PFSK-1 (cell line): ENCODE measurements at regions not wholly inside any gene's neighbourhood (a gene's known extent, or its start where the extent isn't known, plus 50 kb on each side); places are given as distances from the start of the nearest gene placed in this dataset.

ENCODE experiments used
- TAF1 ChIP-seq: IDR thresholded peaks from 2 replicates; pipeline ENCODE4 v1.6.1; 2012; ENCODE audit warnings: low read length, control low read depth, borderline replicate concordance; ENCODE audit not compliant: insufficient read depth
- TF ChIP-seq, protein P1 (sequence below), 2 experiments: IDR thresholded peaks; 2 replicates each; pipeline versions ENCODE4 v1.6.1 to v1.8.0; 2011 to 2012; ENCODE audit warnings: low read depth in 2 of 2, low read length in 2 of 2, control low read depth in 1 of 2, inconsistent platforms in 1 of 2, mild to moderate bottlenecking in 1 of 2, moderate library complexity in 1 of 2; ENCODE audit not compliant: insufficient read depth in 1 of 2

GRCh38 chr4:111864066-111864465 lies 281.2 kb upstream of the FAM241A start:
- TF ChIP-seq TAF1, result no peak
- TF ChIP-seq, protein P1, sequence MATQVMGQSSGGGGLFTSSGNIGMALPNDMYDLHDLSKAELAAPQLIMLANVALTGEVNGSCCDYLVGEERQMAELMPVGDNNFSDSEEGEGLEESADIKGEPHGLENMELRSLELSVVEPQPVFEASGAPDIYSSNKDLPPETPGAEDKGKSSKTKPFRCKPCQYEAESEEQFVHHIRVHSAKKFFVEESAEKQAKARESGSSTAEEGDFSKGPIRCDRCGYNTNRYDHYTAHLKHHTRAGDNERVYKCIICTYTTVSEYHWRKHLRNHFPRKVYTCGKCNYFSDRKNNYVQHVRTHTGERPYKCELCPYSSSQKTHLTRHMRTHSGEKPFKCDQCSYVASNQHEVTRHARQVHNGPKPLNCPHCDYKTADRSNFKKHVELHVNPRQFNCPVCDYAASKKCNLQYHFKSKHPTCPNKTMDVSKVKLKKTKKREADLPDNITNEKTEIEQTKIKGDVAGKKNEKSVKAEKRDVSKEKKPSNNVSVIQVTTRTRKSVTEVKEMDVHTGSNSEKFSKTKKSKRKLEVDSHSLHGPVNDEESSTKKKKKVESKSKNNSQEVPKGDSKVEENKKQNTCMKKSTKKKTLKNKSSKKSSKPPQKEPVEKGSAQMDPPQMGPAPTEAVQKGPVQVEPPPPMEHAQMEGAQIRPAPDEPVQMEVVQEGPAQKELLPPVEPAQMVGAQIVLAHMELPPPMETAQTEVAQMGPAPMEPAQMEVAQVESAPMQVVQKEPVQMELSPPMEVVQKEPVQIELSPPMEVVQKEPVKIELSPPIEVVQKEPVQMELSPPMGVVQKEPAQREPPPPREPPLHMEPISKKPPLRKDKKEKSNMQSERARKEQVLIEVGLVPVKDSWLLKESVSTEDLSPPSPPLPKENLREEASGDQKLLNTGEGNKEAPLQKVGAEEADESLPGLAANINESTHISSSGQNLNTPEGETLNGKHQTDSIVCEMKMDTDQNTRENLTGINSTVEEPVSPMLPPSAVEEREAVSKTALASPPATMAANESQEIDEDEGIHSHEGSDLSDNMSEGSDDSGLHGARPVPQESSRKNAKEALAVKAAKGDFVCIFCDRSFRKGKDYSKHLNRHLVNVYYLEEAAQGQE (IDR thresholded peaks at IDR 0.05; ENCODE audit: insufficient read depth in 1 of 2, low read depth in 2 of 2, low read length in 2 of 2), result no peak
